WTC11 (cell line): ENCODE measurements at regions not wholly inside any gene's neighbourhood (a gene's known extent, or its start where the extent isn't known, plus 50 kb on each side); places are given as distances from the start of the nearest gene placed in this dataset.

Source experiments
- ATAC-seq: fragments of 200-7000 bp; cut with Tn5 transposase; 2 replicates; pipeline ENCODE4 v1.10.0; 2021; ENCODE audit warnings: mild to moderate bottlenecking, moderate library complexity
- CTCF ChIA-PET: fragments of 300-600 bp; sonication (Branson Sonifier 250); formaldehyde crosslinking; loops from one replicate; lab custom pipeline; 2021; ENCODE audit warnings: antibody characterized with exemption; lab: Charles Lee
- POLR2A ChIA-PET: fragments of 350-600 bp; sonication (Branson Sonifier 250); formaldehyde crosslinking; loops from one replicate; lab custom pipeline; 2021; ENCODE audit warnings: antibody characterized with exemption; lab: Charles Lee
- DNase-seq: peaks from one replicate; pipeline ENCODE4 v3.0.0; 2021; ENCODE audit warnings: low spot score
- H3K27ac Mint-ChIP-seq: 2 replicates; pipeline ENCODE4 v1.8.0; 2021; ENCODE audit warnings: mixed read lengths
- H3K27me3 Mint-ChIP-seq: 2 replicates; pipeline ENCODE4 v1.8.0; 2021; ENCODE audit warnings: low read depth, mild to moderate bottlenecking, moderate library complexity, mixed read lengths
- H3K36me3 Mint-ChIP-seq: 2 replicates; pipeline ENCODE4 v1.8.0; 2021; ENCODE audit warnings: mixed read lengths
- H3K4me1 Mint-ChIP-seq: 2 replicates; pipeline ENCODE4 v1.8.0; 2022; ENCODE audit warnings: mixed read lengths
- H3K4me3 Mint-ChIP-seq: 2 replicates; pipeline ENCODE4 v1.8.0; 2021; ENCODE audit warnings: mild to moderate bottlenecking, moderate library complexity, mixed read lengths
- H3K9me3 Mint-ChIP-seq: 2 replicates; pipeline ENCODE4 v1.8.0; 2021; ENCODE audit warnings: mixed read lengths
- FOXK1 ChIP-seq: sonication (generic); formaldehyde crosslinking; IDR thresholded peaks from 2 replicates; pipeline ENCODE4 v1.8.0; 2022; ENCODE audit warnings: mild to moderate bottlenecking, moderate library complexity, missing genetic modification reagents
- GTF2I ChIP-seq: fragments of 250-450 bp; sonication (Bioruptor Pico); conservative IDR thresholded peaks from 2 replicates; pipeline ENCODE4 v1.4.0; 2021; ENCODE audit warnings: mild to moderate bottlenecking
- KAT7 ChIP-seq: sonication (generic); formaldehyde crosslinking; IDR thresholded peaks from 2 replicates; pipeline ENCODE4 v1.8.1; 2023; ENCODE audit warnings: missing genetic modification reagents, mild to moderate bottlenecking, borderline replicate concordance
- MXD4 ChIP-seq: fragments of 250-450 bp; sonication (Bioruptor Pico); IDR thresholded peaks from 2 replicates; pipeline ENCODE4 v1.8.0; 2021; ENCODE audit warnings: mild to moderate bottlenecking, moderate library complexity, borderline replicate concordance
- NFATC4 ChIP-seq: fragments of 250-450 bp; sonication (Bioruptor Pico); IDR thresholded peaks from 2 replicates; pipeline ENCODE4 v1.9.0; 2021; ENCODE audit warnings: mild to moderate bottlenecking
- RORB ChIP-seq: fragments of 250-450 bp; sonication (Bioruptor Pico); IDR thresholded peaks from 2 replicates; pipeline ENCODE4 v1.9.0; 2021; ENCODE audit warnings: mild to moderate bottlenecking
- ZBTB21 ChIP-seq: sonication (generic); formaldehyde crosslinking; IDR thresholded peaks from 2 replicates; pipeline ENCODE4 v1.8.1; 2023; ENCODE audit warnings: mild to moderate bottlenecking, missing genetic modification reagents, borderline replicate concordance
- ZNF138 ChIP-seq: sonication (generic); formaldehyde crosslinking; conservative IDR thresholded peaks from 2 replicates; pipeline ENCODE4 v1.8.1; 2022; ENCODE audit warnings: mild to moderate bottlenecking, moderate library complexity, missing genetic modification reagents
- ZNF263 ChIP-seq: sonication (generic); formaldehyde crosslinking; IDR thresholded peaks from 2 replicates; pipeline ENCODE4 v1.8.1; 2022; ENCODE audit warnings: low read depth, mild to moderate bottlenecking, moderate library complexity, missing genetic modification reagents
- ZNF317 ChIP-seq: sonication (generic); formaldehyde crosslinking; IDR thresholded peaks from 2 replicates; pipeline ENCODE4 v1.8.1; 2023; ENCODE audit warnings: low read depth, mild to moderate bottlenecking, moderate library complexity, missing genetic modification reagents, borderline replicate concordance
- TF ChIP-seq, protein P1 (sequence below): fragments of 250-450 bp; sonication (Bioruptor Pico); conservative IDR thresholded peaks from 2 replicates; pipeline ENCODE4 v1.9.0; 2021; ENCODE audit warnings: mild to moderate bottlenecking
- TF ChIP-seq, protein P2 (sequence below): sonication (generic); formaldehyde crosslinking; conservative IDR thresholded peaks from 2 replicates; pipeline ENCODE4 v1.8.1; 2023; ENCODE audit warnings: mild to moderate bottlenecking, low read depth, missing genetic modification reagents, moderate library complexity
- TF ChIP-seq, protein P3 (sequence below): sonication (generic); formaldehyde crosslinking; IDR thresholded peaks from 2 replicates; pipeline ENCODE4 v1.8.0; 2022; ENCODE audit warnings: mild to moderate bottlenecking, missing genetic modification reagents
- TF ChIP-seq, protein P4 (sequence below): sonication (generic); formaldehyde crosslinking; IDR thresholded peaks from 2 replicates; pipeline ENCODE4 v1.8.1; 2023; ENCODE audit warnings: mild to moderate bottlenecking, moderate library complexity, missing genetic modification reagents
- TF ChIP-seq, protein P5 (sequence below): sonication (generic); formaldehyde crosslinking; IDR thresholded peaks from 2 replicates; pipeline ENCODE4 v1.8.1; 2022; ENCODE audit warnings: missing genetic modification reagents, borderline replicate concordance
- TF ChIP-seq, protein P6 (sequence below): sonication (generic); formaldehyde crosslinking; IDR thresholded peaks from 2 replicates; pipeline ENCODE4 v1.8.1; 2022; ENCODE audit warnings: low read depth, mild to moderate bottlenecking, moderate library complexity, missing genetic modification reagents, borderline replicate concordance
- TF ChIP-seq, protein P7 (sequence below): sonication (generic); formaldehyde crosslinking; IDR thresholded peaks from 2 replicates; pipeline ENCODE4 v1.8.1; 2022; ENCODE audit warnings: mild to moderate bottlenecking, missing genetic modification reagents, moderate library complexity, borderline replicate concordance
- TF ChIP-seq, protein P8 (sequence below): sonication (generic); formaldehyde crosslinking; IDR thresholded peaks from 2 replicates; pipeline ENCODE4 v1.8.0; 2022; ENCODE audit warnings: mild to moderate bottlenecking, missing genetic modification reagents
- TF ChIP-seq, protein P9 (sequence below): sonication (generic); formaldehyde crosslinking; IDR thresholded peaks from 2 replicates; pipeline ENCODE4 v1.8.1; 2023; ENCODE audit warnings: mild to moderate bottlenecking, missing genetic modification reagents, borderline replicate concordance

DNA sequence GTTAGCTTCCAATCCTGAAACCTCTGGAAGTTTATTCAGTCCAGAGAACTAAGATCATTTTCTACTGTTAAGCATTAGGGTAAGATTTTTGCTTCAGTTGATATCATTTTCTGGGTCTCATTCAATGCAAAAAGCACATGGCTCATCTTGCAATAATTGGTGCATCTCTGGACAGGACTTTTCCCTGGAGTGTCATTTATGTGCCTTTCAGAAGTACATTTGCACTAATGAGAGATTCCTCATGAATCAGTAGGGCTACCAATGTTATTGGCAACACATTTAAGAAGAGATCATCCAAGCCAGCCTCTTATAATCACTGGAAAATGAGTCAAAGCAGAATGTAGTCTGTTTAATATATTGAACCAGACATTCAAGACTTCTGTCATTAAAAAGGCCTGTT is 224.2 kb upstream of the CHRNA7 start:
- H3K27me3 Mint-ChIP-seq, result no peaks in the 10 kb centered on the region
- no peak overlapping the region for H3K27ac Mint-ChIP-seq
- H3K9me3 Mint-ChIP-seq, result peaks cover 5% of the 10 kb centered on the region
- no peak for ATAC-seq
- DNase-seq, result no peak
- H3K36me3 Mint-ChIP-seq, result 0 out of 2 replicates have a peak, but pooled peaks cover 2% of the 10 kb centered on the region
- ChIA-PET POLR2A (no interaction called here), CTCF (no interaction called here)
- TF ChIP-seq, protein P1, sequence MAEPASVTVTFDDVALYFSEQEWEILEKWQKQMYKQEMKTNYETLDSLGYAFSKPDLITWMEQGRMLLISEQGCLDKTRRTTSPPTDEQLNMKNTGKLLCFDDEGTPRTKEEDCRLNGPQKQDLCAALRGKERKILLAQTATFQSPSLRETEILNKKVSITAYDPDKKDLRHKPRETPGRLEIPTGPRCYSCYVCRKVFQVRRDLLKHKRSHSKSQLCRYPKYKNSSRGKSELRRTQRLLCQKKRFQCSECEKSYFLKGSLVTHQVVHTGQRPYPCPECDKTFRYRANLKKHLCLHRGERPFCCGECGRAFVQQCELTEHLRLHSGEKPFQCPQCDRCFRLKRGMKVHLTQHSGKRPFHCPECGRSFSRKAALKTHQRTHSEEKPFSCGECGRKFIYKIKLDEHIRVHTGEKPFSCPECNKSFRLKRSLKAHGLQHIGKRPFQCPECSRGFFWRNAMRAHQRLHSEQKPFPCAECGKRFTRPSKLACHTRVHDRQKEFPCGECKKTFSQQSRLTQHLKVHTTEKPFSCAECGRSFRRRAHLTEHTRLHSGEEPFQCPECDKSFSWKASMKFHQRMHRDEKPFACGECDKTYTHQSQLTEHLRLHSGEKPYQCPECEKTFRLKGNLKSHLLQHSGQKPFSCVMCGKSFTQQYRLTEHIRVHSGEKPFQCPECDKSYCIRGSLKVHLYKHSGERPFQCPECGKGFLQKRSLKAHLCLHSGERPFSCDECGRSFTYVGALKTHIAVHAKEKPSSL (CRISPR knock-in tag), result no peak
- TF ChIP-seq RORB (CRISPR knock-in tag), result no peak
- TF ChIP-seq, protein P2, sequence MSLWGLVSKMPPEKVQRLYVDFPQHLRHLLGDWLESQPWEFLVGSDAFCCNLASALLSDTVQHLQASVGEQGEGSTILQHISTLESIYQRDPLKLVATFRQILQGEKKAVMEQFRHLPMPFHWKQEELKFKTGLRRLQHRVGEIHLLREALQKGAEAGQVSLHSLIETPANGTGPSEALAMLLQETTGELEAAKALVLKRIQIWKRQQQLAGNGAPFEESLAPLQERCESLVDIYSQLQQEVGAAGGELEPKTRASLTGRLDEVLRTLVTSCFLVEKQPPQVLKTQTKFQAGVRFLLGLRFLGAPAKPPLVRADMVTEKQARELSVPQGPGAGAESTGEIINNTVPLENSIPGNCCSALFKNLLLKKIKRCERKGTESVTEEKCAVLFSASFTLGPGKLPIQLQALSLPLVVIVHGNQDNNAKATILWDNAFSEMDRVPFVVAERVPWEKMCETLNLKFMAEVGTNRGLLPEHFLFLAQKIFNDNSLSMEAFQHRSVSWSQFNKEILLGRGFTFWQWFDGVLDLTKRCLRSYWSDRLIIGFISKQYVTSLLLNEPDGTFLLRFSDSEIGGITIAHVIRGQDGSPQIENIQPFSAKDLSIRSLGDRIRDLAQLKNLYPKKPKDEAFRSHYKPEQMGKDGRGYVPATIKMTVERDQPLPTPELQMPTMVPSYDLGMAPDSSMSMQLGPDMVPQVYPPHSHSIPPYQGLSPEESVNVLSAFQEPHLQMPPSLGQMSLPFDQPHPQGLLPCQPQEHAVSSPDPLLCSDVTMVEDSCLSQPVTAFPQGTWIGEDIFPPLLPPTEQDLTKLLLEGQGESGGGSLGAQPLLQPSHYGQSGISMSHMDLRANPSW (CRISPR knock-in tag), result no peak
- TF ChIP-seq, protein P3, sequence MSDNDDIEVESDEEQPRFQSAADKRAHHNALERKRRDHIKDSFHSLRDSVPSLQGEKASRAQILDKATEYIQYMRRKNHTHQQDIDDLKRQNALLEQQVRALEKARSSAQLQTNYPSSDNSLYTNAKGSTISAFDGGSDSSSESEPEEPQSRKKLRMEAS (CRISPR knock-in tag), result no peak
- no peak for TF ChIP-seq ZNF317 (CRISPR knock-in tag)
- TF ChIP-seq ZNF263 (CRISPR knock-in tag), result no peak
- TF ChIP-seq, protein P4, sequence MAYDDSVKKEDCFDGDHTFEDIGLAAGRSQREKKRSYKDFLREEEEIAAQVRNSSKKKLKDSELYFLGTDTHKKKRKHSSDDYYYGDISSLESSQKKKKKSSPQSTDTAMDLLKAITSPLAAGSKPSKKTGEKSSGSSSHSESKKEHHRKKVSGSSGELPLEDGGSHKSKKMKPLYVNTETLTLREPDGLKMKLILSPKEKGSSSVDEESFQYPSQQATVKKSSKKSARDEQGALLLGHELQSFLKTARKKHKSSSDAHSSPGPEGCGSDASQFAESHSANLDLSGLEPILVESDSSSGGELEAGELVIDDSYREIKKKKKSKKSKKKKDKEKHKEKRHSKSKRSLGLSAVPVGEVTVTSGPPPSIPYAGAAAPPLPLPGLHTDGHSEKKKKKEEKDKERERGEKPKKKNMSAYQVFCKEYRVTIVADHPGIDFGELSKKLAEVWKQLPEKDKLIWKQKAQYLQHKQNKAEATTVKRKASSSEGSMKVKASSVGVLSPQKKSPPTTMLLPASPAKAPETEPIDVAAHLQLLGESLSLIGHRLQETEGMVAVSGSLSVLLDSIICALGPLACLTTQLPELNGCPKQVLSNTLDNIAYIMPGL, result no peak
- TF ChIP-seq KAT7, result no peak
- TF ChIP-seq, protein P5, sequence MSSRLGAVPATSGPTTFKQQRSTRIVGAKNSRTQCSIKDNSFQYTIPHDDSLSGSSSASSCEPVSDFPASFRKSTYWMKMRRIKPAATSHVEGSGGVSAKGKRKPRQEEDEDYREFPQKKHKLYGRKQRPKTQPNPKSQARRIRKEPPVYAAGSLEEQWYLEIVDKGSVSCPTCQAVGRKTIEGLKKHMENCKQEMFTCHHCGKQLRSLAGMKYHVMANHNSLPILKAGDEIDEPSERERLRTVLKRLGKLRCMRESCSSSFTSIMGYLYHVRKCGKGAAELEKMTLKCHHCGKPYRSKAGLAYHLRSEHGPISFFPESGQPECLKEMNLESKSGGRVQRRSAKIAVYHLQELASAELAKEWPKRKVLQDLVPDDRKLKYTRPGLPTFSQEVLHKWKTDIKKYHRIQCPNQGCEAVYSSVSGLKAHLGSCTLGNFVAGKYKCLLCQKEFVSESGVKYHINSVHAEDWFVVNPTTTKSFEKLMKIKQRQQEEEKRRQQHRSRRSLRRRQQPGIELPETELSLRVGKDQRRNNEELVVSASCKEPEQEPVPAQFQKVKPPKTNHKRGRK, result no peak
- TF ChIP-seq, protein P6, sequence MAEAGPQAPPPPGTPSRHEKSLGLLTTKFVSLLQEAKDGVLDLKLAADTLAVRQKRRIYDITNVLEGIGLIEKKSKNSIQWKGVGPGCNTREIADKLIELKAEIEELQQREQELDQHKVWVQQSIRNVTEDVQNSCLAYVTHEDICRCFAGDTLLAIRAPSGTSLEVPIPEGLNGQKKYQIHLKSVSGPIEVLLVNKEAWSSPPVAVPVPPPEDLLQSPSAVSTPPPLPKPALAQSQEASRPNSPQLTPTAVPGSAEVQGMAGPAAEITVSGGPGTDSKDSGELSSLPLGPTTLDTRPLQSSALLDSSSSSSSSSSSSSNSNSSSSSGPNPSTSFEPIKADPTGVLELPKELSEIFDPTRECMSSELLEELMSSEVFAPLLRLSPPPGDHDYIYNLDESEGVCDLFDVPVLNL (CRISPR knock-in tag), result no peak
- TF ChIP-seq, protein P7, sequence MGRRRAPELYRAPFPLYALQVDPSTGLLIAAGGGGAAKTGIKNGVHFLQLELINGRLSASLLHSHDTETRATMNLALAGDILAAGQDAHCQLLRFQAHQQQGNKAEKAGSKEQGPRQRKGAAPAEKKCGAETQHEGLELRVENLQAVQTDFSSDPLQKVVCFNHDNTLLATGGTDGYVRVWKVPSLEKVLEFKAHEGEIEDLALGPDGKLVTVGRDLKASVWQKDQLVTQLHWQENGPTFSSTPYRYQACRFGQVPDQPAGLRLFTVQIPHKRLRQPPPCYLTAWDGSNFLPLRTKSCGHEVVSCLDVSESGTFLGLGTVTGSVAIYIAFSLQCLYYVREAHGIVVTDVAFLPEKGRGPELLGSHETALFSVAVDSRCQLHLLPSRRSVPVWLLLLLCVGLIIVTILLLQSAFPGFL (CRISPR knock-in tag), result no peak
- TF ChIP-seq, protein P8, sequence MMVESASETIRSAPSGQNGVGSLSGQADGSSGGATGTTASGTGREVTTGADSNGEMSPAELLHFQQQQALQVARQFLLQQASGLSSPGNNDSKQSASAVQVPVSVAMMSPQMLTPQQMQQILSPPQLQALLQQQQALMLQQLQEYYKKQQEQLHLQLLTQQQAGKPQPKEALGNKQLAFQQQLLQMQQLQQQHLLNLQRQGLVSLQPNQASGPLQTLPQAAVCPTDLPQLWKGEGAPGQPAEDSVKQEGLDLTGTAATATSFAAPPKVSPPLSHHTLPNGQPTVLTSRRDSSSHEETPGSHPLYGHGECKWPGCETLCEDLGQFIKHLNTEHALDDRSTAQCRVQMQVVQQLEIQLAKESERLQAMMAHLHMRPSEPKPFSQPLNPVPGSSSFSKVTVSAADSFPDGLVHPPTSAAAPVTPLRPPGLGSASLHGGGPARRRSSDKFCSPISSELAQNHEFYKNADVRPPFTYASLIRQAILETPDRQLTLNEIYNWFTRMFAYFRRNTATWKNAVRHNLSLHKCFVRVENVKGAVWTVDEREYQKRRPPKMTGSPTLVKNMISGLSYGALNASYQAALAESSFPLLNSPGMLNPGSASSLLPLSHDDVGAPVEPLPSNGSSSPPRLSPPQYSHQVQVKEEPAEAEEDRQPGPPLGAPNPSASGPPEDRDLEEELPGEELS, result no peak
- no peak for TF ChIP-seq GTF2I
- TF ChIP-seq, protein P9, sequence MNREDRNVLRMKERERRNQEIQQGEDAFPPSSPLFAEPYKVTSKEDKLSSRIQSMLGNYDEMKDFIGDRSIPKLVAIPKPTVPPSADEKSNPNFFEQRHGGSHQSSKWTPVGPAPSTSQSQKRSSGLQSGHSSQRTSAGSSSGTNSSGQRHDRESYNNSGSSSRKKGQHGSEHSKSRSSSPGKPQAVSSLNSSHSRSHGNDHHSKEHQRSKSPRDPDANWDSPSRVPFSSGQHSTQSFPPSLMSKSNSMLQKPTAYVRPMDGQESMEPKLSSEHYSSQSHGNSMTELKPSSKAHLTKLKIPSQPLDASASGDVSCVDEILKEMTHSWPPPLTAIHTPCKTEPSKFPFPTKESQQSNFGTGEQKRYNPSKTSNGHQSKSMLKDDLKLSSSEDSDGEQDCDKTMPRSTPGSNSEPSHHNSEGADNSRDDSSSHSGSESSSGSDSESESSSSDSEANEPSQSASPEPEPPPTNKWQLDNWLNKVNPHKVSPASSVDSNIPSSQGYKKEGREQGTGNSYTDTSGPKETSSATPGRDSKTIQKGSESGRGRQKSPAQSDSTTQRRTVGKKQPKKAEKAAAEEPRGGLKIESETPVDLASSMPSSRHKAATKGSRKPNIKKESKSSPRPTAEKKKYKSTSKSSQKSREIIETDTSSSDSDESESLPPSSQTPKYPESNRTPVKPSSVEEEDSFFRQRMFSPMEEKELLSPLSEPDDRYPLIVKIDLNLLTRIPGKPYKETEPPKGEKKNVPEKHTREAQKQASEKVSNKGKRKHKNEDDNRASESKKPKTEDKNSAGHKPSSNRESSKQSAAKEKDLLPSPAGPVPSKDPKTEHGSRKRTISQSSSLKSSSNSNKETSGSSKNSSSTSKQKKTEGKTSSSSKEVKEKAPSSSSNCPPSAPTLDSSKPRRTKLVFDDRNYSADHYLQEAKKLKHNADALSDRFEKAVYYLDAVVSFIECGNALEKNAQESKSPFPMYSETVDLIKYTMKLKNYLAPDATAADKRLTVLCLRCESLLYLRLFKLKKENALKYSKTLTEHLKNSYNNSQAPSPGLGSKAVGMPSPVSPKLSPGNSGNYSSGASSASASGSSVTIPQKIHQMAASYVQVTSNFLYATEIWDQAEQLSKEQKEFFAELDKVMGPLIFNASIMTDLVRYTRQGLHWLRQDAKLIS, result no peak
- TF ChIP-seq MXD4 (CRISPR knock-in tag), result no peak
- no peak for TF ChIP-seq FOXK1
- no peak for TF ChIP-seq ZBTB21
- TF ChIP-seq NFATC4, result no peak
- TF ChIP-seq ZNF138 (CRISPR knock-in tag), result no peak
- H3K4me1 Mint-ChIP-seq, result no peaks in the 10 kb centered on the region
- H3K4me3 Mint-ChIP-seq, result no peak overlapping the region
